Ammon's horn (tissue), 1 donor: ENCODE measurements at regions not wholly inside any gene's neighbourhood (a gene's known extent, or its start where the extent isn't known, plus 50 kb on each side); places are given as distances from the start of the nearest gene placed in this dataset.
"Not testable (repeated sequence)": the region's sequence is repeated elsewhere in the genome, so short reads cannot be mapped to it uniquely, and the experiment has no call there.

Experiments
- DNase-seq: peaks from one replicate; pipeline ENCODE4 v3.0.0-alpha.2; 2016; ENCODE audit warnings: low spot score

DNA sequence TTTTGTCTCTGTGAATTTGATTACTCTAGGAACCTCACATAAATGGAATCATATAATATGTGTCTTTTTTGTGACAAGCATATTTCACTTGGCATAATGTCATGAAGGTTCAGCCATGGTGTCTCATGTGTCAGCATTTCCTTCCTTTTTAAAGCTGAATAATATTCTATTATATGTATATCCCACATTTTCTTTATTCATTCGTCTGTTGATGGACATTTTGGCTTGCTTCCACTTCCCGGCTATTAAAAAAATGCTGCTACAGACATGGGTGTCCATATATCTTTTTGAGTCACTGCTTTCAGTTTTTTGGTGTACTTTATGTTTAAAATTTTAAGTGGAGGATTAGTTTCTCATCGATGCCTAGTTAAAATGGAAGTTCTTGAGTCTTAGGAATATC is 59.8 kb upstream of the C5orf63 start:
- no peak for DNase-seq

- no peak for DNase-seq
These were observed 63.6 kb upstream of the C5orf63 start for GRCh38 chr5:127136908-127137307.

DNA sequence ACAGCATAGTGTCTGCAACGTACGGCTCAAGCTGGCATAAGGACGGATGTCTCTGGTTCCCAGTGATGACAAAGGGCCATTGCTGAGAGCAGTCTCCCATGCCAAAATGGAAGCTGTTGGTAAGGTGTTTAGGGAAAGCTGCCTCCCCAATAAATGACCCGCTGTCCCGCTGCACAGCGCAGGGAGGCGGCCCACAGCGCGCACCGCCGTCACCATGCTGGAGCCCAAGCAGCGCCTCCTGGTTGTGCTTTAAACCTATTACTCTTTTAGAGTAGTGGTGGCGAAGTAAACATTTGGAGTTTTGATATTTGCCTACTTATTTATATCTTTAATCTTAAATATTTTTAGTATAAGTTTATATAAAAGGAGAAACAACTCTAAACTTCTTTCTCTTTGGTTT is 70.4 kb upstream of the C5orf63 start:
- no peak for DNase-seq

DNA sequence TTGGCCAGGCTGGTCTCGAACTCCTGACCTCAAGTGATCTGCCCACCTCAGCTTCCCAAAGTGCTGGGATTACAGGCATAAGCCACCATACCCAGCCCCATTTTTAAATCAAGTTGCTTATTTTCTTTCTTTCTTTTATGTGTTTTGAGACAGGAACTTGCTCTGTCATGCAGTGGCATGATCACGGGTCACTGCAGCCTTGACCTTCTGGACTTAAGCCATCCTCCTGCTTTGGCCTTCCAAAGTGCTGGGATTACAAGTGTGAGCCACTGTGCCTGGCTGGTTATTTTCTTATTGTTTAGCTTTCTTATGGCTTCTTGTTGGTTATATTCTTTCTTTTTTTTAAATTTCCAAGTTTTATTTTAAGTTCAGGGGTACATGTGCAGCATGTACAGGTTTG is 79.7 kb upstream of the C5orf63 start:
- no peak for DNase-seq

DNA sequence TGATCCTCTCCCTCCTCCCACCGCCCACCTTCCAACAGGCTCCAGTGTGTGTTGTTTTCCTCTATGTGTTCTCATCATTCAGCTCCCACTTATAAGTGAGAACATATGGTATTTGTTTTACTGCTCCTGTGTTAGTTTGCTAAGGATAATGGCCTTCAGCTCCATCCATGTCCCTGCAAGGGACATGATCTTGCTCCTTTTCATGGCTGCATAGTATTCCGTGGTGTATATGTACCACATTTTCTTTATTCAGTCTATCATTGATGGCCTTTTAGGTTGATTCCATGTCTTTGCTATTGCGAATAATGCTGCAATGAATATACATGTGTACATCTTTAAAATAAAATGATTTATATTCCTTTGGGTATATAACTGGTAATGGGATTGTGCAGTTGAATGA is 80.2 kb upstream of the C5orf63 start:
- no peak for DNase-seq

DNA sequence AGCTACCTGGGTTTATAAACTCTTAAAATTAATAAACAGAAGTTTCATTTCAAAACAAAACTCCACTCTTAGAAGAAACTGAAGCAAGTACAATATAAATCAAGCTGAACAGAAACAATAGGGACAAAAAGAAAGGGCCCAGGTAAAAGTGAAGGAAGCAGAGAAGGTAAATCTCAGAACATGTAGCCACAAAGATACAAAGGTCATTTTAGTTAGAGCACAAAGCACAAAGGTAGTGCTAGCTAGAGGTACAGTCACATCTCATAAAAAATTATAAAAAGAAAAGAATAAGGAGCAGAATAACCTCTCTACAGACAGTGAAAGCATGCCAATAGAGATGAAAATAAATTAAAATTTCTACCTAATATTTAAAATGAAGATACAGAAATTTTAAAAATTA is 90.4 kb upstream of the C5orf63 start:
- no peak for DNase-seq

DNA sequence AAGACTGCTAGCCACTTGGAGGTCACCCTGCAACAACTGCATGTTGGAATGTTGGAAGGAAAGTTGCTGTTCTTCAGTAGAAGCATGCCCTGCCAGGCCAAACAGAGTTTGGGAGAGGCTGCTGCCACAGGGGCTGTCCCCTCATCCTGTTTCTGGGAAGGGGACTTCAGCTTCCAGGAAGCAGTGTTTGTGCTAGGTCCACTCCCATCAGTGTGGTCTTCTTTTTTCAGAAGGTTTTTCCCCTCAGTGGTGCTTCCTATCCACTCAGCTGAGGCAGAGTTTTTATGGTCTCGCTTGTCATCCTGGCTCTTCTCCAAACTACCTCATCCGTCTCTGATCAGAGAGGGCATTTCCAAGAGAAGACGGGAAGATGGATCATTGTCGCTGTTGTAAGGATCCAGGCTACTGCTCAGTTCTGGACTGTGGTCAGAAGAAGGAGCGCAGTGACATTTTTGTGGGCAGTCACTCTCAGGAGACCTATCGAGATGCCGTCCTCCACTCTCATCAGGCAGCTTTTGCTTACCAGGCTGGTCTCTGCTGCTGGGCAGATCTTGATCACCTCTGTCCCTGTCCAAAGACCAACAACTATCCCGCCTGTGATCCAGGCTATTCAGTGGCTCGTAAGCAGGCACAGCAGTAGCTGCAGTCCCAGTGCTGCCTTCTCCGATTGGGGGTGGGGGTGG is 97.8 kb upstream of the C5orf63 start:
- no peak for DNase-seq

GRCh38 chr5:127176769-127177168 is 103.5 kb upstream of the C5orf63 start:
- DNase-seq, result no peak

GRCh38 chr5:127182631-127183030 is 108.0 kb upstream of the MEGF10 start:
- not testable (repeated sequence) for DNase-seq

DNA sequence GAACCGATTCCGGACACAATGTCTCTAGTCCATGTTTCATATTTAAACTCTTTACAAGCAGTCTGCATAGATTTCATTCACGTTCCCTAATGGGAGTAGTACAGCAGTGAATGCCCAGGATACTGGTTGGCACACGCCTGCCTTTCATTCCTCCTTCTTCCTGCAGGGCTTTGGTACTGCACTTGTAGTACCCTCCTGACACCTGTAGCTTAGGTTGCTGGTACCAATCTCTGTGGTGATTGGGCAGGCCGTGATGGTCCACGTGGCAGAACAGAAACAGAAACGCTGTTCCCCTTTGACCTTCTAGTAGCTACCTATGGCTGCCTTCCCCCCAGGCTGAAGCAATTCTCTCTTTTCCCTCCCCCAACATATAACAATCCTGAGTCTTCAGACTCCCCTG is 107.3 kb upstream of the MEGF10 start:
- no peak for DNase-seq

- DNase-seq, result no peak
These were observed 105.7 kb upstream of the MEGF10 start for GRCh38 chr5:127184851-127185250.

GRCh38 chr5:127186657-127187056 is 103.9 kb upstream of the MEGF10 start:
- DNase-seq, result no peak

DNA sequence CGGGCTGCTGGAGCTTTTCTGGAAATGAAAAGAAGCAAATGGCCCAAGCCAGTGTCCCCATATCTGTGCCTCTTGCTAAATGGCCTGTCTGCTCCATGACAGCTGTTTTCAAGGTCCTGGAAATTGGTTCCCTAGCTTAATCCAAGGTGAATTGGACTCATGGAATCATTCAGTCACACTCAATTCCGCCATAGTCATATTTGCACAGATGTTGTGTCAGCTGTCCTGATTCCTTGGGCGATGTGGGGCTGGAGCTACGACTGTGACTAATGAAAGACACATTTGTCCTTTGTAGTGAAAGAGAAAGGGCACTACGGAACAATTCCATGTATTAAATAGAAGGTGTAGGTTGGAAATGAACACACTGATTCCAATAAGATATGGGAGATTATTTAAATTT is 102.9 kb upstream of the MEGF10 start:
- peak; percentile 15 for DNase-seq

- DNase-seq, result no peak
These were observed 98.4 kb upstream of the MEGF10 start for GRCh38 chr5:127192150-127192549.

DNA sequence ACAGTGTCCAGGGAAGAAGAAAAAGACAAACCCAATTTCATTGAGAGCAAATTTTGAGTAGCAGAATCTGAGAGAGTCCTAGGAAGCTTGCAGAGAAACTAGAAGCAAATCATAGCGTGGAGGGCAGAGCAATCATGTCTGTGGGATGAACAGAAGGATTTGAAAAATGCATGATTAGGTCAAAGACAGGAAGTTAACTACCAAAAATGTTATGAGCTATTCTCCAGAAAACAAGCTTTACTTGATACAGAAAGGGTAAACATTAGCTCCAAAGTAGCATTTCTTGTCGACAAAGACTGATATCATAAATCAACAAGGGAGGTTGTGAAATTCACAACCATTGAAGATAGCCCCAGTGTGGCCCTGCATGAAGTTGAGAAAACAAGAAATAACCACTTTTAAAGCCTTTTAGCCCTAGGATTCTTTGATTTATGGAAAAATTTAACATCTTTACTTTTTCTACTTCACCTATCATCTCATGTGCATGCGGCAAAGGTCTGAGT is 97.7 kb upstream of the MEGF10 start:
- DNase-seq, result no peak

GRCh38 chr5:127196042-127196441 is 94.6 kb upstream of the MEGF10 start:
- DNase-seq, result no peak

GRCh38 chr5:127197402-127198167 is 93.0 kb upstream of the MEGF10 start:
- DNase-seq, result not testable (repeated sequence)

GRCh38 chr5:127202738-127203137 is 87.9 kb upstream of the MEGF10 start:
- DNase-seq, result not testable (repeated sequence)

- no peak for DNase-seq
These were observed 86.8 kb upstream of the MEGF10 start for GRCh38 chr5:127203818-127204217.

DNA sequence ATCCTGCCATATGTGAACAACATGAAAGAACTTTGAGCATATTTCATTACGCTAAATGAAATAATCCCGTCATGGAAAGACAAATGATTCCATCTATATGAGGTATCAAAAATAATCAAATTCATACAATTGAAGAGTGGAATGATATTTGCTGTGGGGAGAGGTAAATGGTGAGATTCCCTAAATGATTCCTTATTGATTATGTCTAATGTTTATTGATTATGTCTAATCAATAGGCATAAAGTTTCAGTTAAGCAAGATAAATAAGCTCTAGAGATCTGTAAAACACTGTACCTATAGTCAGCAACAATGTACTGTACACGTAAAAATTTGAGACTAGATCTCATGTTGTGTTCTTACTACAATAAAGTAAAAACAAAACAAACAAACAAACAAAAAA is 85.4 kb upstream of the MEGF10 start:
- no peak for DNase-seq

DNA sequence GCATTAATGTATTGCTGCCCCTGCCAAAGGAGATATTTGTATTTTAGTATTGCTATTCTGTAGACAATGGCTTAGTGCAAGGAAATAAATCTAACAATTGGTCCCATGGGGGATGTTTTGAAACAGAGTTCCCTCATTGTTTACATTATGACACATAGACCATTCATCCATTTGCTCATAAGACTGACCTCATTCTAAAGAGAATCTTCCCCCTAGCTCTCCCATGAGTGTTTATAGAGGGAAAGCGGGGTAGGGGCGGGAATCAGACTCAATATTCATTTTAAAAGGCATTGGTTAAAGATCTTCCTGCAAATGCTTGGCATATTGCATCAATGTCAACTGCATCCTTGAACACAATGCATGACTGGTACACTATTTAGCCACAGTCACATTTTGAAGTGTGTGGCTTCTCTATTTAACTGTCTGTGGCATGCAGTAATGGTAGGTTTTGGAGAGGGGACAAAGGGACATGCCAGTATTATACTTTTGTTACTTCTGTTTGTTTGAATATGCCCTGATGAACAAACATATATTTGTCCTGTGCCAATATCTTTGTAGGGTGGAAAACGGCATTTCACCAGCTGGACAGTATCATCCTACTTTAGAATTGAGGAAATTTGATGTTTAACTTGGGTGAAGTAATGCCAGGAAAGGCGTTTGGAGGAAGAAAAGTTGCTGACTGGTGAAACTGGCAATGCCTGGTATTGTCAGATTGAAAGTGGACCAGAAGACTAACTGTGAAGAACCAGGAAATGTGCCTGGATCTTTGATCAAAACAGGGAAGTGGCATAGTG is 84.1 kb upstream of the MEGF10 start:
- DNase-seq, result peak; percentile 17

- DNase-seq, result peak; percentile 25
These were observed 80.6 kb upstream of the MEGF10 start for GRCh38 chr5:127210042-127210441.

DNA sequence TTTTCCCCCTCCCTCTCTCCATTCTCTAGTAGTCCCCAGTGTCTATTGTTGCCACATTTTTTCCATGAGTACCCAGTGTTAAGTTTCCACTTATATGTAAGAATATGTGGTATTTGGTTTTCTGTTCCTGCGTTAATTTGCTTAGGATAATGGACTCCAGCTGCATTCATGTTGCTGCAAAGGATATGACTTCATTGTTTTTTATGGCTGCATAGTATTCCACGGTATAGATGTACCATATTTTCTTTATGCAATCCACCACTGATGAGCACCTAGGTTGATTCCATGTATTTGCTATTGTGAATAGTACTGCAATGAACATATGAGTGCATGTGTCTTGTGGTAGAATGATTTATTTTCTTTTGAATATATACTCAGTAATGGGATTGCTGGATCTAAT is 77.4 kb upstream of the MEGF10 start:
- DNase-seq, result no peak
